HFFc6 (cell line): ENCODE measurements at regions not wholly inside any gene's neighbourhood (a gene's known extent, or its start where the extent isn't known, plus 50 kb on each side); places are given as distances from the start of the nearest gene placed in this dataset.

Source experiments
- DNase-seq: peaks from one replicate; pipeline ENCODE4 v3.0.0-alpha.2; 2018
- H3K27ac Mint-ChIP-seq: 2 replicates; pipeline ENCODE4 v1.8.0; 2020; ENCODE audit warnings: mild to moderate bottlenecking, mixed read lengths
- H3K27me3 Mint-ChIP-seq: 2 replicates; pipeline ENCODE4 v1.8.0; 2021; ENCODE audit warnings: mild to moderate bottlenecking, moderate library complexity, mixed read lengths; ENCODE audit not compliant: insufficient read depth
- H3K36me3 Mint-ChIP-seq: 2 replicates; pipeline ENCODE4 v1.8.0; 2021; ENCODE audit warnings: low read depth, mixed read lengths
- H3K4me1 Mint-ChIP-seq: 2 replicates; pipeline ENCODE4 v1.8.0; 2020; ENCODE audit warnings: low read depth, mixed read lengths
- H3K4me3 Mint-ChIP-seq: 2 replicates; pipeline ENCODE4 v1.8.0; 2020; ENCODE audit warnings: mild to moderate bottlenecking, moderate library complexity, mixed read lengths
- H3K9me3 Mint-ChIP-seq: 2 replicates; pipeline ENCODE4 v1.8.0; 2020; ENCODE audit warnings: mild to moderate bottlenecking, mixed read lengths
- CTCF ChIP-seq: fragments of 200-600 bp; sonication (generic); IDR thresholded peaks from 2 replicates; pipeline ENCODE4 v1.5.0; 2021; ENCODE audit warnings: antibody characterized with exemption, mild to moderate bottlenecking

- H3K27ac Mint-ChIP-seq: no peak overlapping the region
- H3K36me3 Mint-ChIP-seq: no peaks in the 10 kb centered on the region
- no peaks in the 10 kb centered on the region for H3K4me1 Mint-ChIP-seq
- no peak for DNase-seq
- no peak overlapping the region for H3K4me3 Mint-ChIP-seq
- TF ChIP-seq CTCF: no peak
- peaks cover 16% of the 10 kb centered on the region for H3K27me3 Mint-ChIP-seq
- H3K9me3 Mint-ChIP-seq: no peaks in the 10 kb centered on the region
Observed at GRCh38 chr7:42469341-42469740, 232.3 kb upstream of the GLI3 start.

GRCh38 chr7:42468471-42468870, 231.5 kb upstream of the GLI3 start:
- Mint-ChIP-seq H3K27ac (no peak overlapping the region), H3K9me3 (no peaks in the 10 kb centered on the region), H3K27me3 (peaks cover 16% of the 10 kb centered on the region), H3K4me1 (no peaks in the 10 kb centered on the region), H3K4me3 (no peak overlapping the region), H3K36me3 (no peaks in the 10 kb centered on the region)
- no peak for DNase-seq
- no peak for TF ChIP-seq CTCF

GRCh38 chr7:42461537-42461936, 224.5 kb upstream of the GLI3 start:
- DNase-seq: no peak
- TF ChIP-seq CTCF: no peak
- H3K27me3 Mint-ChIP-seq: peaks cover 18% of the 10 kb centered on the region
- H3K9me3 Mint-ChIP-seq: no peaks in the 10 kb centered on the region
- H3K4me3 Mint-ChIP-seq: no peak overlapping the region
- no peaks in the 10 kb centered on the region for H3K4me1 Mint-ChIP-seq
- H3K36me3 Mint-ChIP-seq: no peaks in the 10 kb centered on the region
- H3K27ac Mint-ChIP-seq: no peak overlapping the region

GRCh38 chr7:42460933-42461332, 223.9 kb upstream of the GLI3 start:
- no peak for TF ChIP-seq CTCF
- Mint-ChIP-seq H3K4me3 (no peak overlapping the region), H3K27ac (no peak overlapping the region), H3K9me3 (no peaks in the 10 kb centered on the region), H3K36me3 (no peaks in the 10 kb centered on the region), H3K27me3 (peaks cover 19% of the 10 kb centered on the region), H3K4me1 (no peaks in the 10 kb centered on the region)
- DNase-seq: no peak

GRCh38 chr7:42460148-42460547, 223.1 kb upstream of the GLI3 start:
- Mint-ChIP-seq H3K9me3 (no peaks in the 10 kb centered on the region), H3K4me3 (no peak overlapping the region), H3K27ac (no peak overlapping the region), H3K4me1 (no peaks in the 10 kb centered on the region), H3K27me3 (peaks cover 27% of the 10 kb centered on the region), H3K36me3 (no peaks in the 10 kb centered on the region)
- TF ChIP-seq CTCF: no peak
- no peak for DNase-seq

- DNase-seq: no peak
- H3K4me1 Mint-ChIP-seq: no peaks in the 10 kb centered on the region
- H3K27me3 Mint-ChIP-seq: peaks cover 33% of the 10 kb centered on the region
- no peak overlapping the region for H3K4me3 Mint-ChIP-seq
- no peak for TF ChIP-seq CTCF
- no peaks in the 10 kb centered on the region for H3K9me3 Mint-ChIP-seq
- H3K36me3 Mint-ChIP-seq: no peaks in the 10 kb centered on the region
- H3K27ac Mint-ChIP-seq: no peak overlapping the region
Observed at GRCh38 chr7:42457663-42458062, 220.7 kb upstream of the GLI3 start.
